DMS79 (cell line): ENCODE measurements at regions not wholly inside any gene's neighbourhood (a gene's known extent, or its start where the extent isn't known, plus 50 kb on each side); places are given as distances from the start of the nearest gene placed in this dataset.
"Not testable (repeated sequence)": the region's sequence is repeated elsewhere in the genome, so short reads cannot be mapped to it uniquely, and the experiment has no call there.

Experiments used
- DNase-seq: peaks from one replicate; lab custom pipeline; 2025; lab: John Stamatoyannopoulos, UW

- DNase-seq, result no peak
Measured at GRCh38 chr5:163276466-163276865, 160.9 kb upstream of the CCNG1 start.

GRCh38 chr5:163280897-163281296 lies 156.5 kb upstream of the CCNG1 start:
- DNase-seq, result not testable (repeated sequence)

- no peak for DNase-seq
Measured at GRCh38 chr5:163281512-163281911, 155.9 kb upstream of the CCNG1 start.

GRCh38 chr5:163293836-163294235 lies 143.6 kb upstream of the CCNG1 start:
- DNase-seq, result no peak

- no peak for DNase-seq
Measured at GRCh38 chr5:163303718-163304117, 133.7 kb upstream of the CCNG1 start.

- no peak for DNase-seq
Measured at GRCh38 chr5:163305655-163306054, 131.7 kb upstream of the CCNG1 start.

- no peak for DNase-seq
Measured at GRCh38 chr5:163306421-163306820, 131.0 kb upstream of the CCNG1 start.

GRCh38 chr5:163309914-163310313 lies 127.5 kb upstream of the CCNG1 start:
- DNase-seq, result no peak

- DNase-seq, result no peak
Measured at GRCh38 chr5:163310997-163311396, 126.4 kb upstream of the CCNG1 start.

- no peak for DNase-seq
Measured at GRCh38 chr5:163312598-163312997, 124.8 kb upstream of the CCNG1 start.

GRCh38 chr5:163313049-163313448 lies 124.3 kb upstream of the CCNG1 start:
- not testable (repeated sequence) for DNase-seq

- not testable (repeated sequence) for DNase-seq
Measured at GRCh38 chr5:163316374-163316773, 121.0 kb upstream of the CCNG1 start.

- DNase-seq, result no peak
Measured at GRCh38 chr5:163318707-163319106, 118.7 kb upstream of the CCNG1 start.

GRCh38 chr5:163321511-163321910 lies 115.9 kb upstream of the CCNG1 start:
- no peak for DNase-seq

GRCh38 chr5:163330723-163331668 lies 106.4 kb upstream of the CCNG1 start:
- no peak for DNase-seq

- not testable (repeated sequence) for DNase-seq
Measured at GRCh38 chr5:163336074-163336473, 101.3 kb upstream of the CCNG1 start.

GRCh38 chr5:163339148-163339547 lies 98.2 kb upstream of the CCNG1 start:
- no peak for DNase-seq

- DNase-seq, result not testable (repeated sequence)
Measured at GRCh38 chr5:163340378-163340777, 97.0 kb upstream of the CCNG1 start.

- no peak for DNase-seq
Measured at GRCh38 chr5:163342306-163342705, 95.1 kb upstream of the CCNG1 start.

- no peak for DNase-seq
Measured at GRCh38 chr5:163345216-163345615, 92.2 kb upstream of the CCNG1 start.

GRCh38 chr5:163347671-163348070 lies 89.7 kb upstream of the CCNG1 start:
- DNase-seq, result no peak

- no peak for DNase-seq
Measured at GRCh38 chr5:163350083-163350482, 87.3 kb upstream of the CCNG1 start.

GRCh38 chr5:163352531-163352930 lies 84.9 kb upstream of the CCNG1 start:
- DNase-seq, result no peak

- DNase-seq, result not testable (repeated sequence)
Measured at GRCh38 chr5:163355811-163356210, 81.6 kb upstream of the CCNG1 start.
